ENCODE measurements at regions not wholly inside any gene's neighbourhood (a gene's known extent, or its start where the extent isn't known, plus 50 kb on each side); places are given as distances from the start of the nearest gene placed in this dataset.

DNA sequence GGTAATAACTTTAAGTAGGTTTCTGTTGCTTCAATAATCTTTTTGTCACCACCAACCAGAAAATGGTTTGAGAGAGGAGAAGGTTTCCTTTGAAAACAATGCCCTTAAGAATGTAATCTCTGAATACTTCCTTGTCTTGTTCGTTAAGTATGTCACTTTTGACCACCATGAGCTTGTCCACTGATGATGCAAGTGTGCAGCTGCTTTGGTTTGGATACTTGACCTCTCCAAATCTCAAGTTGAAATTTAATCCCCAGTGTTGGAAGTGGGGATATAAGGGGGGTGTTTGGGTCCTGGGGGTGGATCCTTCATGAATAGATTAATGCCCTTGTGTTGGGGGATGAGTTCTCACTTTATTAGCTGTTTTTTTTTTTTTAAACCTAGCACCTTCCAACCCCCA, 985.4 kb downstream of the EPHA7 start:
- Histone ChIP-seq H3K4me1 (no peaks in the 10 kb centered on the region), H3K4me3 (no peak overlapping the region), H3K9me3 (no peaks in the 10 kb centered on the region), H3K4me2 (no peak overlapping the region), H3K27ac (no peak overlapping the region)
- 17% methylated on average over 1 of the region's 1 CpG for WGBS (ENCODE audit: missing lambda C conversion rate)
- ChIA-PET POLR2A (no interaction called here), CTCF (no interaction called here)
- TF ChIP-seq HOXB5 (CRISPR knock-in tag; IDR thresholded peaks at IDR 0.05) (no peak), HDAC2 (IDR thresholded peaks at IDR 0.05) (no peak), POLR2A (IDR thresholded peaks at IDR 0.05; ENCODE audit: low read length) (no peak), NPAS2 (CRISPR knock-in tag; IDR thresholded peaks at IDR 0.05; ENCODE audit: borderline replicate concordance) (no peak), HEYL (CRISPR knock-in tag; IDR thresholded peaks at IDR 0.05) (no peak), ZC3H11A (IDR thresholded peaks at IDR 0.05) (no peak), HOXA7 (CRISPR knock-in tag; IDR thresholded peaks at IDR 0.05) (no peak), CBX2 (IDR thresholded peaks at IDR 0.05; ENCODE audit: borderline replicate concordance, low read depth) (no peak), ZNF302 (CRISPR knock-in tag; IDR thresholded peaks at IDR 0.05) (no peak), JUNB (IDR thresholded peaks at IDR 0.05) (no peak), CHD2 (IDR thresholded peaks at IDR 0.05; ENCODE audit: low read length, partially characterized antibody) (no peak), FOSL2 (IDR thresholded peaks at IDR 0.05) (no peak), FOSL2 (CRISPR knock-in tag; IDR thresholded peaks at IDR 0.05) (no peak), MAFK (IDR thresholded peaks at IDR 0.05; ENCODE audit: partially characterized antibody) (no peak), EHMT2 (IDR thresholded peaks at IDR 0.05; ENCODE audit: low read depth) (no peak), FOSB (CRISPR knock-in tag; IDR thresholded peaks at IDR 0.05) (no peak)
- TF ChIP-seq, protein P1, sequence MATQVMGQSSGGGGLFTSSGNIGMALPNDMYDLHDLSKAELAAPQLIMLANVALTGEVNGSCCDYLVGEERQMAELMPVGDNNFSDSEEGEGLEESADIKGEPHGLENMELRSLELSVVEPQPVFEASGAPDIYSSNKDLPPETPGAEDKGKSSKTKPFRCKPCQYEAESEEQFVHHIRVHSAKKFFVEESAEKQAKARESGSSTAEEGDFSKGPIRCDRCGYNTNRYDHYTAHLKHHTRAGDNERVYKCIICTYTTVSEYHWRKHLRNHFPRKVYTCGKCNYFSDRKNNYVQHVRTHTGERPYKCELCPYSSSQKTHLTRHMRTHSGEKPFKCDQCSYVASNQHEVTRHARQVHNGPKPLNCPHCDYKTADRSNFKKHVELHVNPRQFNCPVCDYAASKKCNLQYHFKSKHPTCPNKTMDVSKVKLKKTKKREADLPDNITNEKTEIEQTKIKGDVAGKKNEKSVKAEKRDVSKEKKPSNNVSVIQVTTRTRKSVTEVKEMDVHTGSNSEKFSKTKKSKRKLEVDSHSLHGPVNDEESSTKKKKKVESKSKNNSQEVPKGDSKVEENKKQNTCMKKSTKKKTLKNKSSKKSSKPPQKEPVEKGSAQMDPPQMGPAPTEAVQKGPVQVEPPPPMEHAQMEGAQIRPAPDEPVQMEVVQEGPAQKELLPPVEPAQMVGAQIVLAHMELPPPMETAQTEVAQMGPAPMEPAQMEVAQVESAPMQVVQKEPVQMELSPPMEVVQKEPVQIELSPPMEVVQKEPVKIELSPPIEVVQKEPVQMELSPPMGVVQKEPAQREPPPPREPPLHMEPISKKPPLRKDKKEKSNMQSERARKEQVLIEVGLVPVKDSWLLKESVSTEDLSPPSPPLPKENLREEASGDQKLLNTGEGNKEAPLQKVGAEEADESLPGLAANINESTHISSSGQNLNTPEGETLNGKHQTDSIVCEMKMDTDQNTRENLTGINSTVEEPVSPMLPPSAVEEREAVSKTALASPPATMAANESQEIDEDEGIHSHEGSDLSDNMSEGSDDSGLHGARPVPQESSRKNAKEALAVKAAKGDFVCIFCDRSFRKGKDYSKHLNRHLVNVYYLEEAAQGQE (IDR thresholded peaks at IDR 0.05): no peak
- TF ChIP-seq, protein P2, sequence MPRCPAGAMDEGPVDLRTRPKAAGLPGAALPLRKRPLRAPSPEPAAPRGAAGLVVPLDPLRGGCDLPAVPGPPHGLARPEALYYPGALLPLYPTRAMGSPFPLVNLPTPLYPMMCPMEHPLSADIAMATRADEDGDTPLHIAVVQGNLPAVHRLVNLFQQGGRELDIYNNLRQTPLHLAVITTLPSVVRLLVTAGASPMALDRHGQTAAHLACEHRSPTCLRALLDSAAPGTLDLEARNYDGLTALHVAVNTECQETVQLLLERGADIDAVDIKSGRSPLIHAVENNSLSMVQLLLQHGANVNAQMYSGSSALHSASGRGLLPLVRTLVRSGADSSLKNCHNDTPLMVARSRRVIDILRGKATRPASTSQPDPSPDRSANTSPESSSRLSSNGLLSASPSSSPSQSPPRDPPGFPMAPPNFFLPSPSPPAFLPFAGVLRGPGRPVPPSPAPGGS (IDR thresholded peaks at IDR 0.05): no peak
- no peak for ATAC-seq
- no peak for DNase-seq (ENCODE audit: low read depth in 1 of 2, low spot score in 1 of 2)
- FAIRE-seq: no peak

DNA sequence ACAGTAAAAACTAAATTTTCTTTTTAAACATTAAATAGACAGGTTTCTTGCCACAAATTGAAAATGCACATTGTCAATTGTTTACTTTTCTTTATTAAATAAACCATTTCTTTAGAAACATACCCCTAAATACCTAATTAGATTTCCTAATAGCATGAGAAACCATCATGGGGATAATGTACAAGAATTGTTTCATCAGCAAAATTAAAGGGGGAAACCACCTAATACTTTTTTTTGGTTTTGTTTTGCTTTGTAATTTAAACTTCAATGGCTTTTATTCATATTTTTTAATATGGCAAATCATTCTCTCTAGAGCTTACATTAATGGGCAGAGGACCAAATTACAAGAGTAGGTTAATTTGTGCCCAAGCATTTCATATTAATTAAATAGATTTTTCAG, 987.9 kb downstream of the EPHA7 start:
- ChIA-PET CTCF (no interaction called here), POLR2A (no interaction called here)
- H3K27ac ChIP-seq: no peak overlapping the region

DNA sequence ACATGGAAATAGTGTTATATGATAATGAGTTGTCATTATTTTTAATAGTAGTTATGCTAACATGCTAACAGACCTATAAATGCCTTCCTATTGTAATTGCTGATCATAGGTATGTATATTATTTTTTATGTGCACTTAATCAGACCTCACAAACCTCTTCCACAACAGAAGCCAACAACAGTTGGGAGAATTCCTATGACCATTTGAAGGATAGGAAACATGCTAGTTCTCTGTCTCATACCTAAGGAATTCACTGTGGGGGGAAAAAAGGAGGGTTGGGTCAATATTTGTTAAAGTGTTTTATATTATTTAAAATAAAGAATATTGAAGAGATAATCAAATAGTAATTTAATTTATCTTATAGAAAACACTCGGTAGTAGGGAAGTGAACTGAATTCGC, 990.9 kb downstream of the EPHA7 start:
- no peaks in the 10 kb centered on the region for H3K4me1 ChIP-seq
- no peak overlapping the region for H3K4me2 ChIP-seq
- TF ChIP-seq, protein P2 (IDR thresholded peaks at IDR 0.05): no peak
- no peak for TF ChIP-seq BHLHE40 (IDR thresholded peaks at IDR 0.05; ENCODE audit: low read depth, low read length)
- TF ChIP-seq EHMT2 (IDR thresholded peaks at IDR 0.05; ENCODE audit: low read depth): no peak
- TF ChIP-seq RAD21 (conservative IDR thresholded peaks at IDR 0.05 in 1 of 2, IDR thresholded peaks at IDR 0.05 in 1 of 2): no peak
- no peak for TF ChIP-seq RNF2 (IDR thresholded peaks at IDR 0.05; ENCODE audit: borderline replicate concordance, low read depth)
- no peak for TF ChIP-seq HOXB5 (CRISPR knock-in tag; IDR thresholded peaks at IDR 0.05)
- H3K27ac ChIP-seq: no peak overlapping the region
- FAIRE-seq: no peak
- WGBS (ENCODE audit: missing lambda C conversion rate): 5% methylated on average over 2 of the region's 2 CpGs
- no peak for ATAC-seq
- ChIA-PET POLR2A (no interaction called here), CTCF (no interaction called here)
- DNase-seq (ENCODE audit: low read depth in 1 of 2, low spot score in 1 of 2): no peak
- no peaks in the 10 kb centered on the region for H3K9me3 ChIP-seq
- H3K4me3 ChIP-seq: no peak overlapping the region

More for the DNA sequence above, 987.9 kb downstream of the EPHA7 start:
- TF ChIP-seq KDM5A (IDR thresholded peaks at IDR 0.05) (no peak), HOXA7 (CRISPR knock-in tag; IDR thresholded peaks at IDR 0.05) (no peak), EHF (CRISPR knock-in tag; IDR thresholded peaks at IDR 0.05) (no peak), NPAS2 (CRISPR knock-in tag; IDR thresholded peaks at IDR 0.05; ENCODE audit: borderline replicate concordance) (no peak), FOSL2 (IDR thresholded peaks at IDR 0.05) (no peak), FOSL2 (CRISPR knock-in tag; IDR thresholded peaks at IDR 0.05) (no peak), POLR2A (IDR thresholded peaks at IDR 0.05; ENCODE audit: low read length) (no peak), CEBPB (IDR thresholded peaks at IDR 0.05) (no peak), ZNF302 (CRISPR knock-in tag; IDR thresholded peaks at IDR 0.05) (no peak), ZSCAN20 (CRISPR knock-in tag; IDR thresholded peaks at IDR 0.05) (no peak), SMC3 (IDR thresholded peaks at IDR 0.05) (no peak), CHD2 (IDR thresholded peaks at IDR 0.05; ENCODE audit: low read length, partially characterized antibody) (no peak), CHD4 (IDR thresholded peaks at IDR 0.05; ENCODE audit: borderline replicate concordance) (no peak), HOXB13 (CRISPR knock-in tag; IDR thresholded peaks at IDR 0.05; ENCODE audit: low read depth) (no peak), ZFP36 (IDR thresholded peaks at IDR 0.05; ENCODE audit: borderline replicate concordance, partially characterized antibody) (no peak)
- no peak for FAIRE-seq
- ATAC-seq: no peak
- DNase-seq (ENCODE audit: low read depth in 1 of 2, low spot score in 1 of 2): no peak
- H3K4me3 ChIP-seq: no peak overlapping the region
- H3K9me3 ChIP-seq: no peaks in the 10 kb centered on the region
- H3K4me2 ChIP-seq: no peak overlapping the region
- H3K4me1 ChIP-seq: no peaks in the 10 kb centered on the region
